ENCODE measurements at regions not wholly inside any gene's neighbourhood (a gene's known extent, or its start where the extent isn't known, plus 50 kb on each side); places are given as distances from the start of the nearest gene placed in this dataset. TPM values are rescaled to one million over a fixed set of nuclear protein-coding genes. Genes with fewer than 3 reads are reported as not detected.

GRCh38 chr3:63207066-63207590 is 71.0 kb upstream of the SYNPR start:
- TF ChIP-seq, protein P1, sequence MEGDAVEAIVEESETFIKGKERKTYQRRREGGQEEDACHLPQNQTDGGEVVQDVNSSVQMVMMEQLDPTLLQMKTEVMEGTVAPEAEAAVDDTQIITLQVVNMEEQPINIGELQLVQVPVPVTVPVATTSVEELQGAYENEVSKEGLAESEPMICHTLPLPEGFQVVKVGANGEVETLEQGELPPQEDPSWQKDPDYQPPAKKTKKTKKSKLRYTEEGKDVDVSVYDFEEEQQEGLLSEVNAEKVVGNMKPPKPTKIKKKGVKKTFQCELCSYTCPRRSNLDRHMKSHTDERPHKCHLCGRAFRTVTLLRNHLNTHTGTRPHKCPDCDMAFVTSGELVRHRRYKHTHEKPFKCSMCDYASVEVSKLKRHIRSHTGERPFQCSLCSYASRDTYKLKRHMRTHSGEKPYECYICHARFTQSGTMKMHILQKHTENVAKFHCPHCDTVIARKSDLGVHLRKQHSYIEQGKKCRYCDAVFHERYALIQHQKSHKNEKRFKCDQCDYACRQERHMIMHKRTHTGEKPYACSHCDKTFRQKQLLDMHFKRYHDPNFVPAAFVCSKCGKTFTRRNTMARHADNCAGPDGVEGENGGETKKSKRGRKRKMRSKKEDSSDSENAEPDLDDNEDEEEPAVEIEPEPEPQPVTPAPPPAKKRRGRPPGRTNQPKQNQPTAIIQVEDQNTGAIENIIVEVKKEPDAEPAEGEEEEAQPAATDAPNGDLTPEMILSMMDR (IDR thresholded peaks at IDR 0.05), result no peak
- no peak for TF ChIP-seq EP300 (IDR thresholded peaks at IDR 0.05)
- no peak for TF ChIP-seq POLR2A (IDR thresholded peaks at IDR 0.05)
- Histone ChIP-seq H3K27me3 (no peaks in the 10 kb centered on the region), H3K4me3 (no peak overlapping the region), H3K27ac (no peak overlapping the region), H3K4me1 (no peaks in the 10 kb centered on the region), H3K36me3 (no peaks in the 10 kb centered on the region), H3K9me3 (no peaks in the 10 kb centered on the region)
- WGBS, 2 donors, result 73 to 78% methylated on average over 2 of the region's 2 CpGs
- no peak for DNase-seq (ENCODE audit: low spot score in 2 of 2)

GRCh38 chr3:63228087-63228486 is 50.0 kb upstream of the SYNPR start:
- H3K4me3 ChIP-seq, result no peak overlapping the region
- no peaks in the 10 kb centered on the region for H3K9me3 ChIP-seq
- peaks cover 0 to 6% (median 0%) of the 10 kb centered on the region in 4 donors for H3K4me1 ChIP-seq
- WGBS, 2 donors, result 67 to 74% methylated on average over 1 of the region's 1 CpG
- TF ChIP-seq, protein P1 (IDR thresholded peaks at IDR 0.05), result no peak
- TF ChIP-seq EP300 (IDR thresholded peaks at IDR 0.05), result no peak
- no peaks in the 10 kb centered on the region for H3K27me3 ChIP-seq
- DNase-seq (ENCODE audit: low spot score in 2 of 2), result no peak
- H3K36me3 ChIP-seq, result no peaks in the 10 kb centered on the region
- no peak overlapping the region for H3K27ac ChIP-seq

Small RNAs in the stretch of these regions (small RNA-seq; reads per million reads assigned to genes)
- not detected for gene UBL5P3

All from tibial nerve (tissue), 4 donors.